HL-60 (cell line): ENCODE measurements at regions not wholly inside any gene's neighbourhood (a gene's known extent, or its start where the extent isn't known, plus 50 kb on each side); places are given as distances from the start of the nearest gene placed in this dataset.

Experiments
- DNase-seq, 2 experiments: peaks; one replicate each; pipeline ENCODE4 v3.0.0-alpha.2; 2010 to 2020; ENCODE audit warnings: low read depth in 1 of 2, low spot score in 1 of 2
- H3K27ac ChIP-seq: fragments of 250-450 bp; sonication (Bioruptor Pico); replicated peaks from 2 replicates; pipeline ENCODE4 v1.5.1; 2020; ENCODE audit warnings: mild to moderate bottlenecking, moderate library complexity
- H3K27me3 ChIP-seq: fragments of 250-450 bp; sonication (Bioruptor Pico); 2 replicates; pipeline ENCODE4 v1.5.1; 2021; ENCODE audit warnings: mild to moderate bottlenecking, moderate library complexity; ENCODE audit not compliant: insufficient read depth, poor library complexity, severe bottlenecking
- H3K4me3 ChIP-seq: replicated peaks from 2 replicates; pipeline ENCODE4 v1.5.1; 2011; ENCODE audit warnings: mild to moderate bottlenecking, control low read depth, low read length; ENCODE audit not compliant: insufficient read depth
- CTCF ChIP-seq: IDR thresholded peaks from one replicate; pipeline ENCODE4 v1.5.1; 2011; ENCODE audit warnings: low read length, control low read depth, inconsistent platforms; ENCODE audit not compliant: insufficient read depth
- GABPA ChIP-seq: IDR thresholded peaks from 2 replicates; pipeline ENCODE4 v1.6.1; 2012; ENCODE audit warnings: low read depth
- POLR2AphosphoS5 ChIP-seq: IDR thresholded peaks from 2 replicates; pipeline ENCODE4 v1.6.1; 2012; ENCODE audit warnings: low read depth
- REST ChIP-seq: IDR thresholded peaks from 2 replicates; pipeline ENCODE4 v1.6.1; 2012; ENCODE audit warnings: low read depth; ENCODE audit not compliant: insufficient replicate concordance
- SPI1 ChIP-seq: IDR thresholded peaks from 2 replicates; pipeline ENCODE4 v1.6.1; 2012; ENCODE audit warnings: low read depth, mild to moderate bottlenecking, borderline replicate concordance

- peaks cover 22% of the 10 kb centered on the region for H3K27me3 ChIP-seq
- no peak overlapping the region for H3K4me3 ChIP-seq
- TF ChIP-seq SPI1 = peak; percentile 47
- no peak for TF ChIP-seq CTCF
- no peak for TF ChIP-seq REST
- no peak for TF ChIP-seq GABPA
- TF ChIP-seq POLR2AphosphoS5 = no peak
- no peak for DNase-seq
- no peak overlapping the region for H3K27ac ChIP-seq
Observed at GRCh38 chr18:77366720-77367641, 117.3 kb downstream of the GALR1 start.

- no peak for DNase-seq
- no peak overlapping the region for H3K27ac ChIP-seq
- no peak for TF ChIP-seq POLR2AphosphoS5
- no peak for TF ChIP-seq SPI1
- TF ChIP-seq GABPA = no peak
- TF ChIP-seq REST = no peak
- TF ChIP-seq CTCF = no peak
- peaks cover 18% of the 10 kb centered on the region for H3K27me3 ChIP-seq
- no peak overlapping the region for H3K4me3 ChIP-seq
Observed at GRCh38 chr18:77369644-77370043, 120.0 kb downstream of the GALR1 start.

DNA sequence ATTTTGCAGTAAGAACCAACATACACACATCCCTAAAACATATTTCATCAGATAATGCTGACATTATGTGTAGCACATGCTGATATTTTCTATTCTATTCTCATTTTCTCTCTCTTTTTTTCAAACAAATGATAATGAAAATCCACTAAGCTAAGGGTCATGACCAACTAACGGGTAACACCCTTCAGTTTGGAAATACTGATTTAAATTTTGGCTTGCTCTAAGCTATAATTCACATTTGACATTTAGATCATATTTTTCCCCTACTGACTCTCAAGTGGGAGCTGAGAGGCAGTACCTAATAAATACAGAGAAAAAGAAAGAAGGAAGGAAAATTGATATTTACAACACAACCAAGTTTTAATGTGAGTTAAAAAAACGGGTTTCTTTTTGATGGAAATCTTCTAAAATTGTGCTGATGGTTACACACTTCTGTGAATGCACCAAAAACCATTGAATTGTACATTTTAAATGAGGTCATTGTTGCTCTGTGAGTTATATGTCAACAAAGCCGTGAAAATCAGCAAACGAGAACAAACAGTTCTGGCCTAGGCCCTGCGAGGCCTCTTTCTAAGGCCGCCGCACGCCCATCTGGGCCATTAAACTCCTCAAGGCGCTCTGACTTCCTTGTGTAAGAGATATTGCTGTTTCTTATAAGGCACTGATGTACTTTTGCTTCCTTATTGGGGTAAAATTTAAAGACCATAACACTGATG is 124.2 kb downstream of the GALR1 start:
- no peak for DNase-seq

More for the DNA sequence above, 124.2 kb downstream of the GALR1 start:
- TF ChIP-seq SPI1 = no peak
- no peak for TF ChIP-seq REST
- TF ChIP-seq GABPA = no peak
- no peak for TF ChIP-seq CTCF
- no peak for TF ChIP-seq POLR2AphosphoS5
- Histone ChIP-seq H3K27ac (no peak overlapping the region), H3K4me3 (no peak overlapping the region), H3K27me3 (no peaks in the 10 kb centered on the region)
